Medulla oblongata (tissue), 1 donor: ENCODE measurements at regions not wholly inside any gene's neighbourhood (a gene's known extent, or its start where the extent isn't known, plus 50 kb on each side); places are given as distances from the start of the nearest gene placed in this dataset.

Source experiments
- DNase-seq: peaks from one replicate; pipeline ENCODE4 v3.0.0-alpha.2; 2015; ENCODE audit errors: extremely low spot score

GRCh38 chr6:139583420-139583819 is 209.0 kb upstream of the CITED2 start:
- DNase-seq = no peak

GRCh38 chr6:139582956-139583355 is 208.5 kb upstream of the CITED2 start:
- no peak for DNase-seq

- no peak for DNase-seq
These were observed 207.0 kb upstream of the CITED2 start for GRCh38 chr6:139581485-139581865.

- no peak for DNase-seq
These were observed 206.4 kb upstream of the CITED2 start for GRCh38 chr6:139580592-139581484.

- DNase-seq = no peak
These were observed 203.5 kb upstream of the CITED2 start for GRCh38 chr6:139577763-139578604.

- no peak for DNase-seq
These were observed 202.8 kb upstream of the CITED2 start for GRCh38 chr6:139577124-139577762.

- no peak for DNase-seq
These were observed 197.6 kb upstream of the CITED2 start for GRCh38 chr6:139572001-139572400.

GRCh38 chr6:139570166-139570565 is 195.7 kb upstream of the CITED2 start:
- no peak for DNase-seq

- no peak for DNase-seq
These were observed 195.1 kb upstream of the CITED2 start for GRCh38 chr6:139569566-139569965.

GRCh38 chr6:139568956-139569538 is 194.6 kb upstream of the CITED2 start:
- DNase-seq = no peak

GRCh38 chr6:139568151-139568955 is 193.9 kb upstream of the CITED2 start:
- DNase-seq = no peak

- DNase-seq = no peak
These were observed 192.6 kb upstream of the CITED2 start for GRCh38 chr6:139567095-139567494.

GRCh38 chr6:139565591-139565990 is 191.1 kb upstream of the CITED2 start:
- no peak for DNase-seq

- DNase-seq = no peak
These were observed 183.1 kb upstream of the CITED2 start for GRCh38 chr6:139557547-139557946.

GRCh38 chr6:139556532-139556931 is 182.1 kb upstream of the CITED2 start:
- DNase-seq = no peak

- DNase-seq = no peak
These were observed 179.5 kb upstream of the CITED2 start for GRCh38 chr6:139553916-139554315.

- no peak for DNase-seq
These were observed 176.9 kb upstream of the CITED2 start for GRCh38 chr6:139551376-139551775.

GRCh38 chr6:139550361-139550760 is 175.9 kb upstream of the CITED2 start:
- DNase-seq = no peak

- DNase-seq = no peak
These were observed 175.2 kb upstream of the CITED2 start for GRCh38 chr6:139549561-139550070.

- no peak for DNase-seq
These were observed 173.4 kb upstream of the CITED2 start for GRCh38 chr6:139547804-139548203.
